ENCODE measurements at regions not wholly inside any gene's neighbourhood (a gene's known extent, or its start where the extent isn't known, plus 50 kb on each side); places are given as distances from the start of the nearest gene placed in this dataset.
A peak's percentile ranks its signal among the peaks of the same experiment; 100 is the strongest.

DNA sequence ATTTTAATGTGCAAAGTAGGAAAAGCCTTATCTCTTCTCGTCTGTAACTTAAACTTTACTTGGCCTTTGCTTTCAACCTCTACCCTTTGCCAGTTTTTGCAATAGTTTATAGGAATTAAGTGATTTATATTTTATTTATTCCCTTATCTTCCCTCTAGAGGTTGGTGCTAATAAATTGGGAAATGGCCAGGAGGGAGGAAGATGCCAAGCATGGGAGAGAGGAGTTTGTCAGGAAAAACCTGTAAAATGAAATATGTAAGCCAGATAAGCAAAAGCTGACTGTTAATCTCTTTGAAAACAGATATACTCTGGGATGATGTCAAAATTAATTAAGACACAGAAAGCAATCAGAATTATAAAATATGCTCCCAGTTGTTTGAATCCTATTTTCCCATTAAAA, 484.5 kb downstream of the NR2F1-AS1 start:
- no peak for DNase-seq (ENCODE audit: low read depth)
- TF ChIP-seq, protein P1, sequence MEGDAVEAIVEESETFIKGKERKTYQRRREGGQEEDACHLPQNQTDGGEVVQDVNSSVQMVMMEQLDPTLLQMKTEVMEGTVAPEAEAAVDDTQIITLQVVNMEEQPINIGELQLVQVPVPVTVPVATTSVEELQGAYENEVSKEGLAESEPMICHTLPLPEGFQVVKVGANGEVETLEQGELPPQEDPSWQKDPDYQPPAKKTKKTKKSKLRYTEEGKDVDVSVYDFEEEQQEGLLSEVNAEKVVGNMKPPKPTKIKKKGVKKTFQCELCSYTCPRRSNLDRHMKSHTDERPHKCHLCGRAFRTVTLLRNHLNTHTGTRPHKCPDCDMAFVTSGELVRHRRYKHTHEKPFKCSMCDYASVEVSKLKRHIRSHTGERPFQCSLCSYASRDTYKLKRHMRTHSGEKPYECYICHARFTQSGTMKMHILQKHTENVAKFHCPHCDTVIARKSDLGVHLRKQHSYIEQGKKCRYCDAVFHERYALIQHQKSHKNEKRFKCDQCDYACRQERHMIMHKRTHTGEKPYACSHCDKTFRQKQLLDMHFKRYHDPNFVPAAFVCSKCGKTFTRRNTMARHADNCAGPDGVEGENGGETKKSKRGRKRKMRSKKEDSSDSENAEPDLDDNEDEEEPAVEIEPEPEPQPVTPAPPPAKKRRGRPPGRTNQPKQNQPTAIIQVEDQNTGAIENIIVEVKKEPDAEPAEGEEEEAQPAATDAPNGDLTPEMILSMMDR (IDR thresholded peaks at IDR 0.05; ENCODE audit: low read length, missing control alignments) = no peak
- H3K4me3 ChIP-seq (replicated peaks; ENCODE audit: low read depth, low read length) = no peak overlapping the region

DNA sequence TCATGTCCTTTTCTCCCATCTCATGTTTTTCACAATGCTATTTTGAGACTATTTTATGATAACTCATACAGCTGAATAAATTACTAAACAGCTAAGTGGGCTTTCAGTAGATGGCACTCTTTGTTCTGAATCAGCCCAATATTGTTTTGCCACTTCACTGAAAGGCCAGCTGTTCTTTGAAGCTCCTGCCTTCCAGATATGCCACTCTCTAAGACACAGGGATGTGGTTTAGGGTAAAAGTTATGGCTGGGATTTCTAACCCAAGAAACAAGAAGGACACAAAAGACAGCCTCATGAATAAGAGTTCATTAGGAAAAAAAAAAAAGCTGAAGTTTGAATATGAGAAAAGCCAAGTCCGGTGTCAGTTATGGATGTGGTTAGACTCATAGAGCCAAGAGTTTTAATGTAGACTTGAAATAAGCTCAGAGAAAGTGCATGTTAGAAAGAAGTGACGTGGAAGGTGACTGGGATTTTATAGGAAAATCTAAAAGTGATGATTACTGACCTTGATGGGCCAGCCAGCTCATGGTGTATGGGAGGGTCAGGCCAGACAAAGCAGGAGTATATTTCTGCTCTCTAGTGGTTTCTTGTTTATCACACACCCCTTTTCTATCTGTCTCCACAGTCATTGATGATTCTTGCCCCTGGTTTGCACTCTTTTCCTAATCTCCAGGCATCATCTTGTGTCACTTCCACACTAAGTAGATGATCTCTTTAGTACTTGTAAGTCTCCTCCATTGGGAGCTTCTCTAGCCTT, 488.5 kb downstream of the NR2F1-AS1 start:
- TF ChIP-seq, protein P1 (IDR thresholded peaks at IDR 0.05; ENCODE audit: low read length, missing control alignments) = peak; percentile 53
- no peak overlapping the region for H3K4me3 ChIP-seq (replicated peaks; ENCODE audit: low read depth, low read length)
- peak; percentile 78 for DNase-seq (ENCODE audit: low read depth)

DNA sequence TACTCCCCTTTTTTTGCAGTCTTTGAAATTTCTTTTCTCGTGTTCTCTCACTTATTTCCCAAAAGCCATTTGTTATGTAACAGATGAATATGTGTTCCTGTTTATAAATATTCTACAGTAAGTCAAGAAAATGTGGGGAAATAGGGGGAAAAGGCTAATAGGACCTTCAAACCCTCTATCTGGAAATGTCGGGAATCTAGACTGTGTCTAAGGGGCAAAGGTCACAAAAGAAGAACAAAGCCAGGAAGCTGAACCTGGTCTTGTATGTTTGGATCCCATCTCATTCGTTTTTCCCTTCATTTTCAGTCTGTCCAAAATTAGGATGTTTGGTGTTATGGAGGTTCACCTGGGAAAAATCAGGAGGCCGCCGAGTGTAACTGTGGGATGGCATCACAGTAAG, 490.3 kb downstream of the NR2F1-AS1 start:
- TF ChIP-seq, protein P1 (IDR thresholded peaks at IDR 0.05; ENCODE audit: low read length, missing control alignments) = no peak
- H3K4me3 ChIP-seq (replicated peaks; ENCODE audit: low read depth, low read length) = no peak overlapping the region
- DNase-seq (ENCODE audit: low read depth) = no peak

DNA sequence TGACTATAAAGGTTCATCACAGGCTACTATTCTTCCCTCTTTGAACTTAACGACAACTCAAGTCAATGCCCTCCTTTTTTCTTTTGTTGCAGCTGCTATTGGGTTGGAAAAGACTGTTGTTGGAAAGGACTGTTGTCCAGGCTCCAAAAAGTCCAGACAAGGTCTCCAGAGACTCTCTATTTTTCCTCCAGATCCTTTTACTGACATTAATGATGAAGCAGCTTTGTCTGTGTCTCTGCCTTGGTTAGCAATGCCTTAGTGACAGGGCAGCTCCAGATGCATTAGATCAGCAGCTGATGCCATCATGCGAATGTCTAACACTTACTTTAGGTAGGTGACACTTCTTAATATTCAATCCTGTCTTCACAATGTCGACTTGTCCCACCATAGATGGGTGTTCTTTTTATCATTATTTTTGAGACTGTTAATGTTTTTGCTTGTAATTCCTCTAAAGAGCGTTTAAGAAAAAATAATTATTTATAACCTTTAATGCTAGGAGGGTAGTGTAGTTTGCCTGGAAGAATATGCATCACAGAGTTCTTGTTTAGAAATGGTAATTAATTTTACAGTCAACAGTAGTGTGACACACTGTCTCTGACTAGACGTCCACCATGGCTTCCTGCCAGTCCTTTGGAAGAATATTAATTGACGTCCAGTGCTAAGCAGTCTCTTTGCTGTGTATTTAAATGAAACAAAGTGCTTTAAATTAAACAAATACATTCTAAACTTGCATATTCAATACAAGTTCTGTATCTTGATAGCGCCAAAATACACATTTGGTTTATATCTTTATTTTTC, 492.2 kb downstream of the NR2F1-AS1 start:
- H3K4me3 ChIP-seq (replicated peaks; ENCODE audit: low read depth, low read length) = no peak overlapping the region
- DNase-seq (ENCODE audit: low read depth) = no peak
- TF ChIP-seq, protein P1 (IDR thresholded peaks at IDR 0.05; ENCODE audit: low read length, missing control alignments) = no peak

DNA sequence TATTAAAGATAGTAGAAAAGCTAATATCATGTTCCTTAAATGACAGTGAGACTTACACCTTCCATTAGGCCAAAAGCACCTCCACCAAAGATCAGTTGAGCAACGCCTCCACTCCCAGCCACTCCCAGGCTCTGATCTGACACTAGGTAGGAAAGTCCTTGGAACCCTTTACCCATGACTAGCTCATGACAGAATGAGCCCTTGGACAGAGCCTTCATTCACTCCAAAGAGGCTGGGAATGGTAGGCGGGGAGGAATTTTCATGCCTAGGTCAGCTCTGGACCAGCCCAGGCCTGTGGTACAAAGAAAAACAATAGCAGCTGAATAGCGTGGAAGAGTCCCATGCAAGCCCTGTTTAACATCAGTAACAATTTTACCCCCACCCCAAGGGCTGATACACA, 493.7 kb downstream of the NR2F1-AS1 start:
- TF ChIP-seq, protein P1 (IDR thresholded peaks at IDR 0.05; ENCODE audit: low read length, missing control alignments) = no peak
- H3K4me3 ChIP-seq (replicated peaks; ENCODE audit: low read depth, low read length) = no peak overlapping the region
- DNase-seq (ENCODE audit: low read depth) = no peak

DNA sequence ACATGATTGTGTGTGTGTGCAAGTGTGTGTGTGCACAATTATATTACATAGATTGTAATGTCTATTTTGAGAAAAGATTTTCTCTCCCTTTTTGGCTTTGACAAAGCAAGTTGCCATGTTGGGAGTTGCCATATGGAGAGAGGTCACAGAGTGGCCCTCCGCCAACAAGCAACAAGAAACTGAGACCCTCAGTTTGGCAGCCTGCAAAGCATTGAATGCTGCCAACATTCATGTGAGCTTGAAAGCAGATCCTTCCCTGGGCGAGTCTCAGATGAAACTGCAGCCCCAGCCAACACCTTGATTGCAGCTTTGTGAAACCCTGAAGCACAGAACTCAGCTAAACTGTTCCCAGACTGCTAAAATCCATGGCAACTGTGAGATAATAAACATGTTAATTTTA, 498.0 kb downstream of the NR2F1-AS1 start:
- DNase-seq (ENCODE audit: low read depth) = no peak
- H3K4me3 ChIP-seq (replicated peaks; ENCODE audit: low read depth, low read length) = no peak overlapping the region
- TF ChIP-seq, protein P1 (IDR thresholded peaks at IDR 0.05; ENCODE audit: low read length, missing control alignments) = no peak
